ENCODE measurements at regions not wholly inside any gene's neighbourhood (a gene's known extent, or its start where the extent isn't known, plus 50 kb on each side); places are given as distances from the start of the nearest gene placed in this dataset.

GRCh38 chr2:33728106-33728505 lies 129.0 kb upstream of the FAM98A start:
- CTCF ChIA-PET, result no interaction called here
- Histone ChIP-seq H3K27ac (ENCODE audit: insufficient read depth in 1 of 2, low read depth in 1 of 2, low read length in 2 of 2, poor library complexity in 1 of 2, severe bottlenecking in 2 of 2) (no peak overlapping the region), H3K36me3 (ENCODE audit: control insufficient read depth in 4 of 4, insufficient read depth in 4 of 4, low read length in 3 of 4) (no peaks in the 10 kb centered on the region), H3K4me3 (ENCODE audit: control insufficient read depth in 1 of 7, extremely low read depth in 1 of 7, insufficient read depth in 4 of 7, low read depth in 2 of 7, low read length in 6 of 7) (no peak overlapping the region), H3K27me3 (replicated peaks in 2 of 5; ENCODE audit: control insufficient read depth in 4 of 5, insufficient read depth in 5 of 5, low read length in 4 of 5) (no peaks in the 10 kb centered on the region), H3K4me1 (ENCODE audit: control extremely low read depth in 1 of 4, control insufficient read depth in 4 of 4, insufficient read depth in 4 of 4, low read length in 3 of 4) (no peaks in the 10 kb centered on the region), H3K9me3 (ENCODE audit: control extremely low read depth in 1 of 5, control insufficient read depth in 4 of 5, insufficient read depth in 2 of 5, low read depth in 1 of 5, low read length in 4 of 5) (peaks cover 0 to 4% (median 3%) of the 10 kb centered on the region in 5 experiments)
- DNase-seq, result no peak
- POLR2A ChIA-PET, result no interaction called here
- WGBS (ENCODE audit: insufficient coverage), result 94% methylated on average over 10 of the region's 14 CpGs

DNA sequence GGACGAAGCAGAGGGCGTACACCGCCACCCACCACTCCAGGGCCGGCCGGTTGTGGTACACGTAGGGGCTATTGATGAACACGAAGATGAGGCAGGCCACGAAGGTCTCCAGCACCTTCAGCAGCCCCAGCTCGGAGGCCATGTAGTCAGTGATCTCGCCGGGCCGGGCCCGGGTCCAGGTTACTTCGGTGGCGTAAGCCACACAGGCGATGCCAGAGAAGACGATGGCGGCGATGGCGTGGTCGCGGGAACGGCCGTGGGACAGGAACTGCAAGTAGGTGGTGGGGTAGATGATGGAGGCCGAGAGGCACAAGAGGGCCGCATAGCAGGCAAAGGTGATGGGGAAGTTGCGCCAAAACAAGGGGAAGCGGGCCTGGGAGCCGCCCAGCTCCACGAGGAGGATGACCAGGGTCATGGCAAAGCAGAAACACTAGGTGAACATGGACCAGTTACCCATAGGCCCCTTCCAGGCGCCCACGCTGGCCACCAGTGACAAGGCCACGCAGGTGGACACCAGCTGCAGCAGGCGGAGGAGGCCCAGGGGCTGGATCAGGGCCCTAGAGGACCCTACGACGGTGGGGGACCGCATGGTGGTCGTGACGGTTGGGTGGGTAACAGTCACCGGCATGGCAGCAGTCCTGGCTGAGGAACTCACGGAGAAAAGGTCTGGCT lies 128.4 kb upstream of the FAM98A start:
- H3K4me1 ChIP-seq (ENCODE audit: control extremely low read depth in 1 of 4, control insufficient read depth in 4 of 4, insufficient read depth in 4 of 4, low read length in 3 of 4), result no peaks in the 10 kb centered on the region
- ChIA-PET CTCF (no interaction called here), POLR2A (no interaction called here)
- DNase-seq, result no peak
- 96% methylated on average over 35 of the region's 41 CpGs for WGBS (ENCODE audit: insufficient coverage)
- H3K36me3 ChIP-seq (ENCODE audit: control insufficient read depth in 4 of 4, insufficient read depth in 4 of 4, low read length in 3 of 4), result no peaks in the 10 kb centered on the region
- H3K9me3 ChIP-seq (ENCODE audit: control extremely low read depth in 1 of 5, control insufficient read depth in 4 of 5, insufficient read depth in 2 of 5, low read depth in 1 of 5, low read length in 4 of 5), result peaks cover 0 to 4% (median 3%) of the 10 kb centered on the region in 5 experiments
- no peaks in the 10 kb centered on the region for H3K27me3 ChIP-seq (replicated peaks in 2 of 5; ENCODE audit: control insufficient read depth in 4 of 5, insufficient read depth in 5 of 5, low read length in 4 of 5)
- no peak overlapping the region for H3K27ac ChIP-seq (ENCODE audit: insufficient read depth in 1 of 2, low read depth in 1 of 2, low read length in 2 of 2, poor library complexity in 1 of 2, severe bottlenecking in 2 of 2)
- H3K4me3 ChIP-seq (ENCODE audit: control insufficient read depth in 1 of 7, extremely low read depth in 1 of 7, insufficient read depth in 4 of 7, low read depth in 2 of 7, low read length in 6 of 7), result no peak overlapping the region

DNA sequence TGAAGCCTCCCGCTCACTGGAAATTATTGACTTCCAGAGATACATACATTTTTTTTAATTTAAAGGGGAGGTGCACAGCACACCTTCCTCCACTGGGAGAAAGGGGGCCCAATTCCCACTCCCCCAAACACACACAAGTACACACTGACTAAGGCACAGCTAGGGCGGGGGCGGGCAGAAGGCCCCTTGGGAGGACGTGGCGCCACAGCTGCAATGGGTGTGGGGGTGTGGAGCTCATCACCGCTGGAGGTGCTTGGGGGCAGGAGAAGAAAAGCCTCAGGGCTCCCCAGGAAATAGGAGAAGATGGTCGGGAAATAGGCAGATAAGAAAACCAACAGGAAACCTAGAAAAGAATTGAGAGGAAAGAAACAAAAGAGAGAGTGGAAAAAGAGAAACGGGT lies 127.3 kb upstream of the FAM98A start:
- ChIA-PET POLR2A (no interaction called here), CTCF (no interaction called here)
- DNase-seq, result no peak
- H3K27me3 ChIP-seq (replicated peaks in 2 of 5; ENCODE audit: control insufficient read depth in 4 of 5, insufficient read depth in 5 of 5, low read length in 4 of 5), result no peaks in the 10 kb centered on the region
- no peak overlapping the region for H3K4me3 ChIP-seq (ENCODE audit: control insufficient read depth in 1 of 7, extremely low read depth in 1 of 7, insufficient read depth in 4 of 7, low read depth in 2 of 7, low read length in 6 of 7)
- peaks cover 0 to 4% (median 3%) of the 10 kb centered on the region in 5 experiments for H3K9me3 ChIP-seq (ENCODE audit: control extremely low read depth in 1 of 5, control insufficient read depth in 4 of 5, insufficient read depth in 2 of 5, low read depth in 1 of 5, low read length in 4 of 5)
- no peaks in the 10 kb centered on the region for H3K36me3 ChIP-seq (ENCODE audit: control insufficient read depth in 4 of 4, insufficient read depth in 4 of 4, low read length in 3 of 4)
- no peaks in the 10 kb centered on the region for H3K4me1 ChIP-seq (ENCODE audit: control extremely low read depth in 1 of 4, control insufficient read depth in 4 of 4, insufficient read depth in 4 of 4, low read length in 3 of 4)
- 83% methylated on average over 7 of the region's 8 CpGs for WGBS (ENCODE audit: insufficient coverage)
- H3K27ac ChIP-seq (ENCODE audit: insufficient read depth in 1 of 2, low read depth in 1 of 2, low read length in 2 of 2, poor library complexity in 1 of 2, severe bottlenecking in 2 of 2), result no peak overlapping the region

DNA sequence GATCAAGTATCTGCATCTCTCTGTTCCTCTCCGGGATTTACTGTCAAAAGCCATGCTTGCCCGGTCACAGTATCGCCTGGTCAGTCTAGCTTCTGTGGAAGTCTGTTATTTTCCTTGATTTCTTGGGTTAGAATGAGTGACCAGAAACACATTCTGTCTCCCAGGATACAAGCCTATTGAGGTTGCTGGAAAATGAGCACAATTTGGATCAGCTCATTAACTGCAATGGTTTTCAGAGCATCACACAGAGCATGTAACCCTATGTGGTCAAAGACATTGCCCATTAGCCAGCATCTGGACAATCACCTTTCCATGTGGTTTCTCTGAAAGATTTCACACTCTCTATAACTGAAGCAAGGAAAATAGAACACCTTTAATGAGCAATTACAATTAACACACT lies 124.2 kb upstream of the FAM98A start:
- no peaks in the 10 kb centered on the region for H3K4me1 ChIP-seq (ENCODE audit: control extremely low read depth in 1 of 4, control insufficient read depth in 4 of 4, insufficient read depth in 4 of 4, low read length in 3 of 4)
- no peaks in the 10 kb centered on the region for H3K27me3 ChIP-seq (replicated peaks in 2 of 5; ENCODE audit: control insufficient read depth in 4 of 5, insufficient read depth in 5 of 5, low read length in 4 of 5)
- ChIA-PET CTCF (no interaction called here), POLR2A (no interaction called here)
- WGBS (ENCODE audit: insufficient coverage), result 63% methylated on average over 3 of the region's 3 CpGs
- DNase-seq, result no peak
- peaks cover 0 to 4% (median 3%) of the 10 kb centered on the region in 5 experiments for H3K9me3 ChIP-seq (ENCODE audit: control extremely low read depth in 1 of 5, control insufficient read depth in 4 of 5, insufficient read depth in 2 of 5, low read depth in 1 of 5, low read length in 4 of 5)
- no peak overlapping the region for H3K27ac ChIP-seq (ENCODE audit: insufficient read depth in 1 of 2, low read depth in 1 of 2, low read length in 2 of 2, poor library complexity in 1 of 2, severe bottlenecking in 2 of 2)
- H3K36me3 ChIP-seq (ENCODE audit: control insufficient read depth in 4 of 4, insufficient read depth in 4 of 4, low read length in 3 of 4), result no peaks in the 10 kb centered on the region
- no peak overlapping the region for H3K4me3 ChIP-seq (ENCODE audit: control insufficient read depth in 1 of 7, extremely low read depth in 1 of 7, insufficient read depth in 4 of 7, low read depth in 2 of 7, low read length in 6 of 7)

DNA sequence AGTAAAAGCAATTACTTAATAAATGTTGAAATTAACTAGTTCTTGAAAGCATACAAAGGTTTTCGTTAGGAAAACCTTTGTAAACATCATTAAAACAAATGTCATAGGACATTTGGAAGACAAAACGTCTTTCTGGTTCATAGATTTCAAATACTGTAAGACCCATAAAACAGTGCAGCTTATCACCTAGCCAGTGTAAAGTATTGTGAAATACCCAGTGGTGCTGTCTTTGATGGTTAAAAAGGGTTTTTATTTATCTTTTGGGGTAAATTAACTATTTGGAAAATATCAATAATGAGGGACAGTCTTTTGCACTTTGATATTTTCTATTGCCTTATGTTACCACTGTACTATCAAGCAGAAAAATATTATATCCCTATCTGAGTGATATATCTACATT lies 120.0 kb upstream of the FAM98A start:
- H3K4me3 ChIP-seq (ENCODE audit: control insufficient read depth in 1 of 7, extremely low read depth in 1 of 7, insufficient read depth in 4 of 7, low read depth in 2 of 7, low read length in 6 of 7), result no peak overlapping the region
- H3K27ac ChIP-seq (ENCODE audit: insufficient read depth in 1 of 2, low read depth in 1 of 2, low read length in 2 of 2, poor library complexity in 1 of 2, severe bottlenecking in 2 of 2), result no peak overlapping the region
- no CpG with 5 or more reads among the region's 2 CpGs for WGBS (ENCODE audit: insufficient coverage)
- CTCF ChIA-PET, result no interaction called here
- H3K36me3 ChIP-seq (ENCODE audit: control insufficient read depth in 4 of 4, insufficient read depth in 4 of 4, low read length in 3 of 4), result no peaks in the 10 kb centered on the region
- POLR2A ChIA-PET, result no interaction called here
- no peaks in the 10 kb centered on the region for H3K27me3 ChIP-seq (replicated peaks in 2 of 5; ENCODE audit: control insufficient read depth in 4 of 5, insufficient read depth in 5 of 5, low read length in 4 of 5)
- no peaks in the 10 kb centered on the region for H3K4me1 ChIP-seq (ENCODE audit: control extremely low read depth in 1 of 4, control insufficient read depth in 4 of 4, insufficient read depth in 4 of 4, low read length in 3 of 4)
- DNase-seq, result no peak
- no peaks in the 10 kb centered on the region for H3K9me3 ChIP-seq (ENCODE audit: control extremely low read depth in 1 of 5, control insufficient read depth in 4 of 5, insufficient read depth in 2 of 5, low read depth in 1 of 5, low read length in 4 of 5)

DNA sequence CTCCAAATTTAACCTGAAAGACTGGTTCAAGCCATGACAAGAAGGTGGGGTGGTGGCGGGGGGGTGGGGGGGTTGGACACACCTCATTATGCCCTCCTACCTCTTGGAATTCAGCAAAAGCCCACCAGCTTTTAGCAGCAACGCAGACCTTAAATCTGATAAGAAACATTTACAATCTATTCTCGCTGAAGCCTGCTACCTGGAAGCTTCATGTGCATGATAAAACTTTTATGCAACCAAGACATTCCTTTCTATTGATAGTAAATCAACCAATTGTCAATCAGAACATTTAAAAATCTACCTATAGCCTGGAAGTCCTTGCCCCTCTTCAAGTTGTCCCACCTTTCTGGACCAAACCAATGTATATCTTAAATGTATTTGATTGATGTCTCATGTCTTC lies 113.6 kb upstream of the FAM98A start:
- no peaks in the 10 kb centered on the region for H3K27me3 ChIP-seq (replicated peaks in 2 of 5; ENCODE audit: control insufficient read depth in 4 of 5, insufficient read depth in 5 of 5, low read length in 4 of 5)
- no peak for DNase-seq
- H3K4me1 ChIP-seq (ENCODE audit: control extremely low read depth in 1 of 4, control insufficient read depth in 4 of 4, insufficient read depth in 4 of 4, low read length in 3 of 4), result no peaks in the 10 kb centered on the region
- ChIA-PET CTCF (no interaction called here), POLR2A (no interaction called here)
- H3K9me3 ChIP-seq (ENCODE audit: control extremely low read depth in 1 of 5, control insufficient read depth in 4 of 5, insufficient read depth in 2 of 5, low read depth in 1 of 5, low read length in 4 of 5), result no peaks in the 10 kb centered on the region
- no peak overlapping the region for H3K4me3 ChIP-seq (ENCODE audit: control insufficient read depth in 1 of 7, extremely low read depth in 1 of 7, insufficient read depth in 4 of 7, low read depth in 2 of 7, low read length in 6 of 7)
- WGBS (ENCODE audit: insufficient coverage), result 50% methylated on average over 2 of the region's 3 CpGs
- H3K27ac ChIP-seq (ENCODE audit: insufficient read depth in 1 of 2, low read depth in 1 of 2, low read length in 2 of 2, poor library complexity in 1 of 2, severe bottlenecking in 2 of 2), result no peak overlapping the region
- H3K36me3 ChIP-seq (ENCODE audit: control insufficient read depth in 4 of 4, insufficient read depth in 4 of 4, low read length in 3 of 4), result no peaks in the 10 kb centered on the region

GRCh38 chr2:33709951-33710350 lies 110.9 kb upstream of the FAM98A start:
- H3K36me3 ChIP-seq (ENCODE audit: control insufficient read depth in 4 of 4, insufficient read depth in 4 of 4, low read length in 3 of 4), result no peaks in the 10 kb centered on the region
- DNase-seq, result no peak
- no peaks in the 10 kb centered on the region for H3K4me1 ChIP-seq (ENCODE audit: control extremely low read depth in 1 of 4, control insufficient read depth in 4 of 4, insufficient read depth in 4 of 4, low read length in 3 of 4)
- no peaks in the 10 kb centered on the region for H3K9me3 ChIP-seq (ENCODE audit: control extremely low read depth in 1 of 5, control insufficient read depth in 4 of 5, insufficient read depth in 2 of 5, low read depth in 1 of 5, low read length in 4 of 5)
- ChIA-PET CTCF (no interaction called here), POLR2A (no interaction called here)
- H3K4me3 ChIP-seq (ENCODE audit: control insufficient read depth in 1 of 7, extremely low read depth in 1 of 7, insufficient read depth in 4 of 7, low read depth in 2 of 7, low read length in 6 of 7), result no peak overlapping the region
- no peaks in the 10 kb centered on the region for H3K27me3 ChIP-seq (replicated peaks in 2 of 5; ENCODE audit: control insufficient read depth in 4 of 5, insufficient read depth in 5 of 5, low read length in 4 of 5)
- WGBS (ENCODE audit: insufficient coverage), result 100% methylated on average over 2 of the region's 3 CpGs
- H3K27ac ChIP-seq (ENCODE audit: insufficient read depth in 1 of 2, low read depth in 1 of 2, low read length in 2 of 2, poor library complexity in 1 of 2, severe bottlenecking in 2 of 2), result no peak overlapping the region

All from common myeloid progenitor, CD34-positive (primary cell).